ENCODE measurements at regions not wholly inside any gene's neighbourhood (a gene's known extent, or its start where the extent isn't known, plus 50 kb on each side); places are given as distances from the start of the nearest gene placed in this dataset.

DNA sequence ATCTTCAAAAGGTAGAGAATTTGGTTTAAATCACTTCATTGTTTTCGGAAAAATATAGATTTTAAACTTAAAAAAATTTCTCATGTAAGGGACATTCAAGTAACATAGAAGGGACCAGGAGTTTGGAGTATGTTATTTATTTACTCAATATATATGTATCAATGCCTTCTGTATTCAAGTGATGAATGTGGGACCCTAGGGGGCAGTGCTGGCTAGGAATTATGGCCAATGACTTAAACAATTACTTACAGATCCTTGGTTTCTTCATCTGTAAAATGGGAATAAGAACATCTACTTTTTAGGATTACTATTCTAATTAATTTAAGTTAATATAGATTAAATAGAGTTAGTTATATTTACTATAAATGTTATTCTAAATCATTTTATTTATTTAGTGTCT is 886.3 kb upstream of the RBFOX1 start:
- no peaks in the 10 kb centered on the region for H3K27me3 ChIP-seq
- no peaks in the 10 kb centered on the region for H3K4me1 ChIP-seq
- intact Hi-C loops (cut with DNase I; ENCODE audit: low total_unique reads), result no loop called here
- no peak overlapping the region for H3K27ac ChIP-seq
- no peak overlapping the region for H3K4me3 ChIP-seq
- H3K9me3 ChIP-seq, result no peaks in the 10 kb centered on the region
- DNase-seq, result no peak
- WGBS, 2 donors (ENCODE audit: low coverage in 1 of 2), result 82 to 89% methylated on average over 1 of the region's 1 CpG
- no peaks in the 10 kb centered on the region for H3K36me3 ChIP-seq
- in situ Hi-C loops (cut with MboI; ENCODE audit: low pct_ligation_motif_present in 1 of 4, low pct_unique_long_range_greater_than_20kb in 1 of 4, low sequenced_read_pairs in 3 of 4), result no loop called here
- TF ChIP-seq EP300 (IDR thresholded peaks at IDR 0.05; ENCODE audit: low read depth), result no peak
- TF ChIP-seq POLR2A (IDR thresholded peaks at IDR 0.05), result no peak
- TF ChIP-seq POLR2AphosphoS5 (IDR thresholded peaks at IDR 0.05), result no peak
- TF ChIP-seq CTCF (IDR thresholded peaks at IDR 0.05), result no peak

- Histone ChIP-seq H3K36me3 (no peaks in the 10 kb centered on the region), H3K4me1 (no peaks in the 10 kb centered on the region), H3K4me3 (no peak overlapping the region), H3K9me3 (no peaks in the 10 kb centered on the region), H3K27me3 (no peaks in the 10 kb centered on the region), H3K27ac (no peak overlapping the region)
- TF ChIP-seq CTCF (IDR thresholded peaks at IDR 0.05) (no peak), EP300 (IDR thresholded peaks at IDR 0.05; ENCODE audit: low read depth) (no peak), POLR2AphosphoS5 (IDR thresholded peaks at IDR 0.05) (no peak), POLR2A (IDR thresholded peaks at IDR 0.05) (no peak)
- DNase-seq, result no peak
- intact Hi-C loops (cut with DNase I; ENCODE audit: low total_unique reads), result no loop called here
- in situ Hi-C loops (cut with MboI; ENCODE audit: low pct_ligation_motif_present in 1 of 4, low pct_unique_long_range_greater_than_20kb in 1 of 4, low sequenced_read_pairs in 3 of 4), result no loop called here
- WGBS, 2 donors (ENCODE audit: low coverage in 1 of 2), result 67 to 80% methylated on average over 1 to 6 of the region's 6 CpGs
These were observed 893.5 kb upstream of the RBFOX1 start for GRCh38 chr16:6439129-6439528.

DNA sequence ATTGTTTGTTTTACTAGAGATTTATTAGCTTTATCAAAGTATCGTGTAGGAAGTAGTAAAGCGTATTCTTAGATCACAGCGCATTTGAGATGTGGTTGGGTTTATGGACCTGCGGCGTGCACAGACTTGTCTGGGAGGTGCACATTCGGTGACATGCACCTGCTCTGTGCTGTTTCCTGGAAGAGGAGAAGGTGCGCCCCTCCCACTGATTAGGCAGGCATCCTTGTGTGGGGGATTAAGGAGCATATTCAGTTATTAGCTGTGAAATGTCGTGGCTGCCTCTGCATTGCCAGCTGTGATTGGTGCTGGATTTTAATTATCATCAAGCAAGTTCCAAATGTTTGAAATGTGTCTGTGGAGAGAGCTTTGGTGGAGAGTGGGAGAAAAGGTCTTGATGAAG is 903.8 kb upstream of the RBFOX1 start:
- 54 to 65% methylated on average over 7 to 8 of the region's 8 CpGs for WGBS, 2 donors (ENCODE audit: low coverage in 1 of 2)
- Histone ChIP-seq H3K4me3 (no peak overlapping the region), H3K36me3 (no peaks in the 10 kb centered on the region), H3K9me3 (no peaks in the 10 kb centered on the region), H3K27me3 (no peaks in the 10 kb centered on the region), H3K4me1 (no peaks in the 10 kb centered on the region), H3K27ac (no peak overlapping the region)
- intact Hi-C loops (cut with DNase I; ENCODE audit: low total_unique reads) (loop anchor here (5.0 kb wide), 1 partner anchor 163 kb away; no protein-coding TSS in a partner anchor), in situ Hi-C loops (cut with MboI; ENCODE audit: low pct_ligation_motif_present in 1 of 4, low pct_unique_long_range_greater_than_20kb in 1 of 4, low sequenced_read_pairs in 3 of 4) (no loop called here)
- DNase-seq, result no peak
- TF ChIP-seq EP300 (IDR thresholded peaks at IDR 0.05; ENCODE audit: low read depth) (no peak), POLR2A (IDR thresholded peaks at IDR 0.05) (no peak), POLR2AphosphoS5 (IDR thresholded peaks at IDR 0.05) (no peak), CTCF (IDR thresholded peaks at IDR 0.05) (no peak)

DNA sequence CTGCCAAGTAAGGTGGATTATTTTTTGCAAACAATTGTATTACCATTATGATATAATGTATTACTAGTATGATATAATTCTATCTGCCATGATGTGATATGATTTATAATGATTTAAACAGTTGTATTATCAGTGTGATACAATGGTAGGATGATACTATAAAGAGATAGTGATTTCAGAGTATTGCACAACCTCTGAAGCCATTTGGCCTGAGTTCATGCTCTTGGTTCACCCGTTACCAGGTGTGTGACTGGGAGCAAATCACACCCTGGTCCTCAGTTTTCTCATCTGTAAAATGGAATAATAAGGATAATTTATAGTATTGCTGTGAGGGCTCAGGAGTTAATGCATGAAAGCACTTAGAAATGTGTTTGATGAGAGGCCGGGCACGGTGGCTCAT is 905.0 kb upstream of the RBFOX1 start:
- in situ Hi-C loops (cut with MboI; ENCODE audit: low pct_ligation_motif_present in 1 of 4, low pct_unique_long_range_greater_than_20kb in 1 of 4, low sequenced_read_pairs in 3 of 4), result no loop called here
- Histone ChIP-seq H3K36me3 (no peaks in the 10 kb centered on the region), H3K9me3 (no peaks in the 10 kb centered on the region), H3K27me3 (no peaks in the 10 kb centered on the region), H3K4me3 (no peak overlapping the region), H3K27ac (no peak overlapping the region), H3K4me1 (no peaks in the 10 kb centered on the region)
- intact Hi-C loops (cut with DNase I; ENCODE audit: low total_unique reads), result loop anchor here (5.0 kb wide), 1 partner anchor 165 kb away; no protein-coding TSS in a partner anchor
- 88 to 92% methylated on average over 3 of the region's 3 CpGs for WGBS, 2 donors (ENCODE audit: low coverage in 1 of 2)
- TF ChIP-seq POLR2A (IDR thresholded peaks at IDR 0.05) (no peak), CTCF (IDR thresholded peaks at IDR 0.05) (no peak), EP300 (IDR thresholded peaks at IDR 0.05; ENCODE audit: low read depth) (no peak), POLR2AphosphoS5 (IDR thresholded peaks at IDR 0.05) (no peak)
- no peak for DNase-seq

Data from transverse colon (tissue), 4 donors.